Skeletal muscle cell (primary cell): ENCODE measurements at regions not wholly inside any gene's neighbourhood (a gene's known extent, or its start where the extent isn't known, plus 50 kb on each side); places are given as distances from the start of the nearest gene placed in this dataset.
"Not testable (repeated sequence)": the region's sequence is repeated elsewhere in the genome, so short reads cannot be mapped to it uniquely, and the experiment has no call there.

Source experiments
- DNase-seq: peaks from one replicate; pipeline ENCODE4 v3.0.0-alpha.2; 2010; ENCODE audit warnings: low read depth
- H3K4me3 ChIP-seq: 2 replicates; pipeline ENCODE4 v1.5.1; 2011; ENCODE audit warnings: low read depth, mild to moderate bottlenecking, control low read depth, low read length, moderate library complexity

GRCh38 chr2:118380915-118381653 is 292.8 kb downstream of the INSIG2 start:
- no peak for DNase-seq

GRCh38 chr2:118375907-118376485 is 287.7 kb downstream of the INSIG2 start:
- H3K4me3 ChIP-seq: no peak overlapping the region
- DNase-seq: no peak

More at GRCh38 chr2:118380915-118381653, 292.8 kb downstream of the INSIG2 start:
- no peak overlapping the region for H3K4me3 ChIP-seq

DNA sequence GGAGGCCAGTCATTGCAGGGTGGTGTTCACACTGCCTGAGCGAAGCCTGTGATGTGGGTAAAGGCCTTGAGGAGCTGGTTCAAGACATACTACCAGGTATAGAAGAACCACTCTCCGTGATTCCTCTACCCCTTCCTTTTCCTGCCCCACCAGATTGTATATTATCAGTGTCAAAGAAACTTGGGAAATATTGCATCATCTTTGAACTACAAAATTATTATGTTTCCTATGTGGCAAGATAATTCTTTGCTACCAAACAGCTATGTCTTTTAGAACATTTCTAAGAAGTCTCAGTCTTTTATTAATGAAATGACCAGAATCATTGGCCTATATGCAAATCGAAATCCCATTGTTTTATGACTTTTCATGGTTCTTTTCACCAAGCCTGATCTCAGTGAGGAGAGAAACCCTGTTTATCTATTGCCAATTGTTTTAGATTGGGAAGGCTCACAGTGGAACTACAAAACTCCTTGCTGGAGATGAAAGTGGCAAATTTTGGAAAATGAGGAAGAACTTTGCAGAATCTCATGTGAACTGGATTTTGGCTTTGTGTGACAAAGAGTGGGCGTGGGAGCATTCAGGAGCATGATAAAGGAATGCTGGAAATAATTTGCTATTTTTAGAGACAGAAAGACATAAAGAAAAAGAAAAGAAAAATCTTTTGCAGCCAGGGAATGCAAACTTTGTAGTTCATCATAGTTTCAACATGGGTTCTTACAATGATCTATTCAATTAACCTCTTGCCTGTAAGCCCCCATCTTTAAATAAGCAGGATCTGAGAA is 286.9 kb downstream of the INSIG2 start:
- DNase-seq: no peak
- no peak overlapping the region for H3K4me3 ChIP-seq

DNA sequence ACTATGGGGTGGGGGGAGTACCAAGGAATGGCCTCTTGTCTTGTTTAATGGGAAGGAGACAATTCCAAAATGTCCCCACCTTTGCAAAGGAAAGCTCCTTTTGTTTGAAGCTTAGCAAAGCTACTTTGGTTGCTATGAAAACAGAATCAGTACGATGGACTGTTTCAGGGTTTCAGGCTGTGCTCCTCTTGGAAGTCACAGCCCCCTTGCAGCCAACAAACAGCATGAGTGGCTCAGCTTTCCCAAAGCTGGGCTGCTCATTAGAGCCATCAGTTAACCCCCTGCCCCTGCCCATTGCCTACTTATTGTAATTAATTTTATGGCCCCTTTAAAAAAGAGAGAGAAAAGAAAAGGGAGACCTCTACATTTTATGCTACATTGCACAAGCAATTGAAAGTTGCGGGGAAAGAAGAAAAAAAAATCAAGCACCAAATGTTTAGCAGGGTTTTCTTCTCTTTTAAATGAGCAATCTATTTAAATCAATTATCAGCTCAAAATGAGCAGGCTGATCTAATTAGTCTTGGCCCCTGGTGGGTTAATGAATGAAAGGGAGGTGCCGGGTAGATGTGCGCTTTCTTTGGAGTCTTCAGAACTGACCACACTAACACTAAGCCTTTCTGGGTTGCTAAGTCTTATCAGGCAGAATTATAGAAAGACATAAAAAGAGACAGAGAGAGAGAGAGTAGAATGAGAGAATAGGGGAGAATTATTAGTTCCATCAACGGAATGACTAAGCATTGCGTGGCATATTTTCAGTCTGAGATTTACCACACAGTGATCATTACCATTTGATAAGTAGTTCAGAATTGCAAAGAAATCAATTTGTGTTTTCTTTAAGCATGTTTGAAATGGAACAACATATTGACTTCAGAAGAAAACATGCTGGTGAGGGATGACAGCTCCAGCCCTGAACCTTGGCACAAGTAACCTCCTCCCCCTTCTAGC is 284.9 kb downstream of the INSIG2 start:
- DNase-seq: no peak
- H3K4me3 ChIP-seq: no peak overlapping the region

- no peak for DNase-seq
- H3K4me3 ChIP-seq: no peak overlapping the region
These were observed 283.2 kb downstream of the INSIG2 start for GRCh38 chr2:118371515-118371914.

GRCh38 chr2:118369521-118369920 is 281.2 kb downstream of the INSIG2 start:
- H3K4me3 ChIP-seq, DNase-seq: not testable (repeated sequence)

DNA sequence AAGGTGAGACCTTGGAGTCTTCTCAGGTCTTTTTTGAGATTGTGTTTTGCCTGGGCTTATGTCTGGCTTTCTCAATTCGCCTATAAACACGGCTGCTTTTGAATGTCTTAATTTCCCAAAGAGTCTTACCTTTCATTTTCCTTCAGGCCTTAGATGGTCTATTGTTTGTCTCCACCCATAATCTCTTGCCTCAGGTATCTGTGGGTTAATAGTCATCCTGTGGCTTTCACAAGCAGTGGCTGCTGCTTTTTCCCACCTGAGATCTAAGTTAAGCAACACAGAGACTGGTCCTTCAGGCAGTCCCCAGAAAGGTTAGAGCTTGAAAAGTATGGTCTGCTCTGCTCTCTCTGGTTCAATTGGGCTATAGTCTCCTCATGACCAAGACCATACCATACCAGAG is 275.3 kb downstream of the INSIG2 start:
- no peak for DNase-seq
- no peak overlapping the region for H3K4me3 ChIP-seq

DNA sequence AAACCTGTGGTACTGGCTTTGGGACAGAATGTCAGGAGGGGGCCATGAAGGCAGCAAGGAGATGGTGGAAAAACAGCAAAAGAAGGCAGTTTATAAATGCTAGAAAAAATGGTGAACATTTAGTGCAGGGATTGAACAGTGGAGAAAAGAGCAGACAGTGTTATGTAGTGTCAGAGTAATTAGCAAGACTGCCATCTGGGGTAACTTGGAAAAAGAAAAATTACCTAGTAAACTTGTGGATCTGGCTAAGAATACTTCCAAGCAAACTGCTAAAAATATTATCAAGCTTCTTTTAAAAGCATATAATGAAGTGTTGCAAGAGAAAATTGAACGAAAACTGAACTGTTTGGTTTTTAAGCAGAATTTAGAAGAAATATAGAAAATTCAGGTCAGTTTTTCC is 267.8 kb downstream of the INSIG2 start:
- no peak overlapping the region for H3K4me3 ChIP-seq

GRCh38 chr2:118351796-118352195 is 263.5 kb downstream of the INSIG2 start:
- no peak overlapping the region for H3K4me3 ChIP-seq
- DNase-seq: no peak

More for the DNA sequence above, 267.8 kb downstream of the INSIG2 start:
- no peak for DNase-seq

- H3K4me3 ChIP-seq: no peak overlapping the region
- DNase-seq: no peak
These were observed 262.4 kb downstream of the INSIG2 start for GRCh38 chr2:118350621-118351020.

DNA sequence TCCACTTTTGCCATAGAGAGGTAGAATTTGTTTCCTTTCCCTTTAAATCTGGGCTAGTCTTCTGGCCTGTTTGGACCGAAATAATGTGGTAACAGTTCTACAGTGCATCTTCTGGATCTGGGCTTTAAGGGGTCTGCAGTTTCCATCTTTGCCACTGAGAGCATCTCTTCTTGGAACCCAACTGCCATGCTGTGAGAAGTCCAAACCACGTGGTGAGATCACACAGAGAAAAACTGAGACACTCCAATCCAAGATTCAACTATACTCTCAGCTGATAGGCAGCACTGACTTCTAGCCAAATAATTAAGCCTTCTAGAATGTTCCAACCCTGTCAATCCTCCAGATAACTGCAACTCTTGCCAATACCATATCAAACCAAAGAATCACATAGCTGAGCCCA is 261.1 kb downstream of the INSIG2 start:
- no peak for DNase-seq
- H3K4me3 ChIP-seq: no peak overlapping the region

GRCh38 chr2:118348380-118349034 is 260.2 kb downstream of the INSIG2 start:
- no peak for DNase-seq
- no peak overlapping the region for H3K4me3 ChIP-seq

GRCh38 chr2:118345465-118345864 is 257.2 kb downstream of the INSIG2 start:
- H3K4me3 ChIP-seq: no peak overlapping the region
- DNase-seq: no peak

GRCh38 chr2:118340103-118340502 is 251.8 kb downstream of the INSIG2 start:
- no peak for DNase-seq
- no peak overlapping the region for H3K4me3 ChIP-seq

GRCh38 chr2:118339386-118339785 is 251.1 kb downstream of the INSIG2 start:
- no peak overlapping the region for H3K4me3 ChIP-seq

DNA sequence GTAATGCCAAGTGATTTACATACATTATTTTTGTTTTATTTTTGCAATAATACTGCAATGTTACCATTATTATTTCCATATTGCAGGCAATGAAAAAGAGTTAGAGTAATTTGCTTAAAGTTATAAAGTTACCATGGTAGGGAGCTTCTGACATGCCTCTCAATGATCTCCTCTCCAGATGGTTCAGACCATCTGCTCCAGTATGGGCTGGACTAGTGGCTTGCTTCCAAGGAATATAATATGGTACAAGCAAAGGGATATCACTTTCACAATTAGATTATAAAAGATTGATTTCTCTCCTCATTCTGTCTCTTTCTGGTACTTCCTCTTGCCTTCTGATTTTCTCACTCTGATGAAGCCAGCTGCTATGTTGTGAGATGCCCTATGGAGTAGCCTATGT is 245.4 kb downstream of the INSIG2 start:
- no peak overlapping the region for H3K4me3 ChIP-seq

More at GRCh38 chr2:118339386-118339785, 251.1 kb downstream of the INSIG2 start:
- DNase-seq: no peak

DNA sequence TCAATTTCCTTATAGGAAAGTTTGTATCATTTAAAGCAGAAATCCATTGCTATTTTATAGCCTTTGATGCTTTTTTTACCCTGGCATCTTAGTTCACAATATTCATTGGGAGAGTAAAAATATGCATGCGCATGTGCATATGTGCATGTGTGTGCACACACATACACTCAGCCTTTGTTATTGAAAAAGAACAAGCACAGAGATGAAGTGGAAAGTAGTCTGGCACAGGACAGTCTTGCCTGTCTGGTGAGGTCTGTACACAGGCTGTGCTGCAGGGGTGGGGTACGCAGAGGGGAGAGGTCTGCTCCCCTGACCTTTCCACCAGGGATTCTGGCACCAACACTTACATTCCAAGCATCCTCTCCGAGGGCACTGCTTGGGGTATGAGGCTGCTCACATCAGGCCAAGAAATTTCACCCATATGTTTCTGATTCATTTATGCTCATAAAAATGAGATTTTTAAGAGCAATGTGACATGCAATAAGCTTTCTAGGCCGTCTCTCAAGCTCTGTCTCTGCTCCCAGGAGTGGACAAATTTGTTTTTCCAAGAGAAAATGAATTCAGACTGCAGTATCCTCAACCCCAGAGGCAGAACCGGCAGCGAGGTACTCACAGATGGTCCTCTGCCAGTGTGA is 237.2 kb downstream of the INSIG2 start:
- no peak overlapping the region for H3K4me3 ChIP-seq
- no peak for DNase-seq

More for the DNA sequence above, 245.4 kb downstream of the INSIG2 start:
- DNase-seq: no peak

DNA sequence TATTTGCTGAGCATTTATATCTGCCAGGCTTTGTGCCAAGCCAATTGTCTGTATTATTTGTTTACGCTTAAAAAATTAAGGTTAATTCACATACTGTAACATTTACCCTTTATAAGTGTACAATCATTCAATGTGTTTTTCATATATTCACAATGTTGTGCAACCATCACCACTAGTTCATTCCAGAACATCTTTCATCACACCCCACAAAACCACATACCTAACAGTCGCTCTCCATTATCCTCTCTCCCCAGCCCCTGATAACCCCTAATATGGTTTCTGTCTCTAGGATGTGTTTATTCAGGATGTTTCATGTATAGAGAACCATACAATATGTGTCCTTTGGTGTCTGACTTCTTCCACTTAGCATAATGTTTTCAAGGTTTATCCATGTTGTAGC is 234.1 kb downstream of the INSIG2 start:
- no peak overlapping the region for H3K4me3 ChIP-seq
- no peak for DNase-seq
